Osteoblast (primary cell): ENCODE measurements at regions not wholly inside any gene's neighbourhood (a gene's known extent, or its start where the extent isn't known, plus 50 kb on each side); places are given as distances from the start of the nearest gene placed in this dataset.

ENCODE experiments used
- DNase-seq: peaks from one replicate; pipeline ENCODE4 v3.0.0; 2011; ENCODE audit warnings: low spot score, mixed read lengths; ENCODE audit not compliant: insufficient read length; ENCODE audit errors: missing footprints
- H2AFZ ChIP-seq: 2 replicates; pipeline ENCODE4 v1.6.0; 2011; ENCODE audit warnings: mild to moderate bottlenecking, low read length
- H3K27ac ChIP-seq: 2 replicates; pipeline ENCODE4 v1.5.1; 2011; ENCODE audit warnings: mild to moderate bottlenecking, low read depth, low read length, moderate library complexity
- H3K27me3 ChIP-seq: 2 replicates; pipeline ENCODE4 v1.6.0; 2012; ENCODE audit warnings: mild to moderate bottlenecking, control low read depth, inconsistent platforms, low read length, moderate library complexity; ENCODE audit not compliant: insufficient read depth
- H3K36me3 ChIP-seq: 2 replicates; pipeline ENCODE4 v1.5.1; 2011; ENCODE audit warnings: mild to moderate bottlenecking, low read length, control low read depth, moderate library complexity; ENCODE audit not compliant: insufficient read depth
- H3K4me1 ChIP-seq: 2 replicates; pipeline ENCODE4 v1.5.1; 2011; ENCODE audit warnings: mild to moderate bottlenecking, low read length, control low read depth, moderate library complexity; ENCODE audit not compliant: insufficient read depth
- H3K4me2 ChIP-seq: 2 replicates; pipeline ENCODE4 v1.6.0; 2011; ENCODE audit warnings: mild to moderate bottlenecking, low read length; ENCODE audit not compliant: insufficient read depth
- H3K4me3 ChIP-seq: fragments of 200-600 bp; sonication (generic); 3 replicates; pipeline ENCODE4 v1.5.1; 2012; ENCODE audit warnings: mild to moderate bottlenecking, low read length, inconsistent platforms; ENCODE audit not compliant: insufficient read depth
- H3K79me2 ChIP-seq: 2 replicates; pipeline ENCODE4 v1.6.0; 2012; ENCODE audit warnings: mild to moderate bottlenecking, low read length, control low read depth, inconsistent platforms; ENCODE audit not compliant: insufficient read depth
- H3K9me3 ChIP-seq: 2 replicates; pipeline ENCODE4 v1.5.1; 2011; ENCODE audit warnings: low read depth, low read length, control low read depth
- H4K20me1 ChIP-seq: 2 replicates; pipeline ENCODE4 v1.6.0; 2012; ENCODE audit warnings: mild to moderate bottlenecking, low read length, control low read depth; ENCODE audit not compliant: insufficient read depth
- CTCF ChIP-seq: IDR thresholded peaks from 2 replicates; pipeline ENCODE4 v1.5.1; 2011; ENCODE audit warnings: mild to moderate bottlenecking, low read depth, low read length, moderate library complexity; ENCODE audit errors: extremely low read depth

GRCh38 chr6:21491955-21492354 is 101.6 kb upstream of the SOX4 start:
- Histone ChIP-seq H3K27ac (no peak overlapping the region), H3K36me3 (no peaks in the 10 kb centered on the region), H3K27me3 (no peaks in the 10 kb centered on the region), H3K4me3 (no peak overlapping the region), H3K79me2 (no peaks in the 10 kb centered on the region), H3K4me2 (no peak overlapping the region), H3K9me3 (no peaks in the 10 kb centered on the region), H2AFZ (no peak overlapping the region), H3K4me1 (no peaks in the 10 kb centered on the region), H4K20me1 (no peaks in the 10 kb centered on the region)
- DNase-seq = no peak
- TF ChIP-seq CTCF = no peak

GRCh38 chr6:21494505-21494904 is 99.0 kb upstream of the SOX4 start:
- Histone ChIP-seq H3K27me3 (no peaks in the 10 kb centered on the region), H2AFZ (no peak overlapping the region), H3K4me2 (no peak overlapping the region), H3K4me3 (no peak overlapping the region), H3K79me2 (no peaks in the 10 kb centered on the region), H3K36me3 (no peaks in the 10 kb centered on the region), H3K4me1 (no peaks in the 10 kb centered on the region), H4K20me1 (no peaks in the 10 kb centered on the region), H3K9me3 (no peaks in the 10 kb centered on the region), H3K27ac (no peak overlapping the region)
- no peak for DNase-seq
- TF ChIP-seq CTCF = no peak

GRCh38 chr6:21496196-21496595 is 97.4 kb upstream of the SOX4 start:
- no peak for DNase-seq
- Histone ChIP-seq H3K4me1 (no peaks in the 10 kb centered on the region), H3K36me3 (no peaks in the 10 kb centered on the region), H2AFZ (peak overlapping the region; percentile 60), H3K4me3 (no peak overlapping the region), H3K9me3 (no peaks in the 10 kb centered on the region), H3K4me2 (no peak overlapping the region), H3K27me3 (no peaks in the 10 kb centered on the region), H4K20me1 (no peaks in the 10 kb centered on the region), H3K79me2 (no peaks in the 10 kb centered on the region), H3K27ac (no peak overlapping the region)
- no peak for TF ChIP-seq CTCF

- no peaks in the 10 kb centered on the region for H4K20me1 ChIP-seq
- no peak overlapping the region for H3K4me2 ChIP-seq
- TF ChIP-seq CTCF = no peak
- no peaks in the 10 kb centered on the region for H3K36me3 ChIP-seq
- H3K4me3 ChIP-seq = no peak overlapping the region
- no peak overlapping the region for H3K27ac ChIP-seq
- no peaks in the 10 kb centered on the region for H3K27me3 ChIP-seq
- H3K4me1 ChIP-seq = no peaks in the 10 kb centered on the region
- H3K79me2 ChIP-seq = no peaks in the 10 kb centered on the region
- H3K9me3 ChIP-seq = no peaks in the 10 kb centered on the region
- H2AFZ ChIP-seq = peak overlapping the region; percentile 60
- DNase-seq = no peak
These were observed 96.8 kb upstream of the SOX4 start for GRCh38 chr6:21496706-21497105.
